H4 (cell line): ENCODE measurements at regions not wholly inside any gene's neighbourhood (a gene's known extent, or its start where the extent isn't known, plus 50 kb on each side); places are given as distances from the start of the nearest gene placed in this dataset.

Experiments
- DNase-seq: peaks from one replicate; pipeline ENCODE4 v3.0.0-alpha.2; 2015; ENCODE audit warnings: low spot score

DNA sequence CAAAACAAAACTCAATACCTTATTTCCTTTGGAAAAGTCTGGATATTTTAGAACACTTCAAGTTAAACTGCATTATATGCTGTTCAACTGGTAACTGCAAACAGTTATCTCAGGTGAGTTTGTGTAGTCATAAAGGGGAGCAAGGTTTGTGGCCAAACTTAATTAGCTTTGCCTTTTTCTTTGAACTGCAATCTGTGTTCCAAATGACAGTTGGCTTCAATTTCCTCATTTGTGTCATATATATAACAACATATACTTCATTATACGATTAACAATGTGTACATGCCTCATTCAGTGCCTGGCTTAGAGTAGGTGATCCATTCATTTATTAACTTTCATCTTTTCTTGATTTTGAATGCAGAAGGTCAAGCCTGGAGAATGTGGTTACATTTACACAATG lies 55.8 kb downstream of the KCNE4 start:
- no peak for DNase-seq

DNA sequence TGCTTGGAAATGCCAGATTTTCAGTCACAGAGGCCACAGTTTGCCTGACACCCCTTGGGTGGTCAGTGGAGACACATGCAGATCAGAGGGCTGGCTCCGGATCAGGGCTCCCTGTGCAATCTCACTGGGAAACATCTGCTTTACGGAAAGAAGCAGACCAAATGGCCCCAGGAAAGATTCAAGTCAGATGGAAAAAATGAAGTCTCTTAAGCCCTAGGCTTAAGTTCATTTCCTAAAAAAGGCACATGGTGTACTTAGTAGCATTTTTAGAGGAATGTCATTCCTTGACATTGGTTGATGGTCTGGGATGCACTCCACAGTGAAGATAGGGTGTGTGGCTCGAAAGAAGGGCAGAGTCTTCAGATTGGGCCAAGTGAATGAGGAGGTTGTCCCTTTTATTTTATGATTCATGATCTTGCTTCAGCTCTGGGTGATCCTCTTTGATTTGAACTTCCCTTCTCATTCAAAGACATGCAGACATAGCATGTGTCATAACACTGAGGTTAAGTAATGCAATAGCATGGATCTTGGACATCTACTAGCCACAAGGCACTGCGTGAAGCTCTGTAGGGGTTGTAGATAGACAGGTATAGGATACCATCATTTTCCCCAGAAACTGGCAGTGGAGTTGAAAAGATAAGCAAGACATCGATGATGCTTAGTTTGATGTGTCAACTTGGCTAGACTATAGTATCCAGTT lies 56.5 kb downstream of the KCNE4 start:
- DNase-seq, result no peak

DNA sequence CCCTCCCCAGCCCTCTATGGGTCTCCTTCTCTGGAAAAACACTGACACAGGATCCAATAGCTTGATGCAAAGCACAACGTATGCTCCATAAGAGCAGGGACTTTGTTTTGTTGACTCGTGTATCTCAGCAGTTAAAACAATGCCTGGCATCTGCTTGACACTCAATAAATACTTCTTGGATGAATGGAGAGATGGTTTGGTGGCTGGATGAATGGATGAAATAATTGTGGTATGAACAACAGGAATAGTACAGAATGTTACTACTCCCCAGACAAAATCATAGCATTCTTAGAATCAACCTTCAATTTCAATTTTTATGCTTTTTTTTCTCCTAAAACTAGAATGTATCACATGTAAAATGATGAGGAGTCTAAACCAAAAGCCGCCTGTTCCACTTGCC lies 57.4 kb downstream of the KCNE4 start:
- DNase-seq, result no peak

DNA sequence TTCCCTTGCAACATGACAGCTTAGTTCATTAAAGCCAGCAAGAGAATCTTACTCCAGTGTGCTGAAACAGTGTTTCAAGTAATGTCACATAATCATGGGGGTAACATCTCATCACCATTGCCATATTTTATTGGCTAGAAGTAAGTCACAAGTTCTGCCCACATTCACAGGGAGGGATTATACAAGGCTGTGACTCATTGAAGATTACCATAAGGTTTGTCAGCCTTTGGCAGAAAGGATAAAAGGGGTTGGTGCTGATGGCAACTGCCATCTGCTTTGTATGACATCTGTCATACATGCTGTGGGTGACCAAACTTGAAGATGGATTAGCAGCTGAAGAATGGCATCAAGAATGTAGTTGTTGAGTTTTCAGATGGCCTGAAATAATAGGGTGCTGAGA lies 61.2 kb downstream of the KCNE4 start:
- DNase-seq, result peak; percentile 15

DNA sequence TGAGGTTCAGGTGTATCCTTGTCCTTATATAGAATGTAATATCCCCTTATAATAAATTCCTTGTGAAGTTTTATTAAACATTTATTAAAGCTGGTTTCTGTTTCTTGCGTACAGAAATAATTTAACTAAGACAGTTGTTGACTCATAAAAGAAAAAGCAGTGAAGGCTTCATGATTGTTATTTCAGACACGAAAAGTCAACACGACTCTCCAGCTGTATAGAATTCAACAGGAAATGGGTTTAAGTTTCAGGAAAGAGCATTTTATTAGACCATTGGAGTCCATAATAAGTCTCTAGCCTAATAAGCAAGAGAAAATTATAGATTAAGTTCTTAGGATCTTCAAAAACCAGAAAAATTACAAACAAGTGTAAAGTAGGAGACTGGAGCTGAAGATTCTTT lies 62.2 kb downstream of the KCNE4 start:
- no peak for DNase-seq

DNA sequence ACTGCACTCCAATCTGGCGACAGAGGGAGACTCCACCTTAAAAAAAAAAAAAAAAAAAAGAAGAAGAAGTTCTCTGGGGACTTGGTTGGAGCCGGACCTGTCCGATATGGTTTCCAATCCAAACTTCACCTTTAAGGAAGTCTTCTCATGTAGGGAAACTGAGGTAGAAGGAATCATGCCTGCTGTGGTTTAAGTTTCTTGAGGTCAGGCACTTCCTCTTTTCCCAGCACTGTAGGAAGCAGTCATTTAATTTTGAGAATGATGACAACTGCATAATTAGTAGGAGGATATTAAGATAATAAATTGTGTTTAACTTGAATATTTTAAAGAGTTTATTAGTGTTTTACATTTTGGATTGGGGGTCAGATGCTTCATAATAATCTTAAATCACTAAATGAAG lies 62.9 kb downstream of the KCNE4 start:
- DNase-seq, result no peak

DNA sequence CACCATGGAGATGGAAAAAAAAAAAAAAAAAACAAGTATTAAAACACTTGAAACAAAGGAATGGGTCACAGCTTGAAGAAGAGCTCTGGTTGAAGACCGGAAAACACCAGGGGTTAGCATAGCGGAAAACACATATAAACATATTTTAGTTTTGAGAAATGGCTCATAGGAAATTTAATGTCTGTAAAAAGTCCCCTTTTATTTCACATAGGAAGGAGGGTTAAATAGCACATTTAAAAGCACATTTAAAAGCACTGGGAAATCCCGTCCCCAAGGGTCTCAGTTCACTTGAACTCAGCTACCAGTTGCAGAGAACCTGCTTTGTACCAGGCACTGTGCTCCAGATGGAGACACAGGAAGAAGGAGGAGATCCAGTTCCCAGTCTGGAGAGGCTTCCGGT lies 65.5 kb downstream of the KCNE4 start:
- DNase-seq, result no peak

DNA sequence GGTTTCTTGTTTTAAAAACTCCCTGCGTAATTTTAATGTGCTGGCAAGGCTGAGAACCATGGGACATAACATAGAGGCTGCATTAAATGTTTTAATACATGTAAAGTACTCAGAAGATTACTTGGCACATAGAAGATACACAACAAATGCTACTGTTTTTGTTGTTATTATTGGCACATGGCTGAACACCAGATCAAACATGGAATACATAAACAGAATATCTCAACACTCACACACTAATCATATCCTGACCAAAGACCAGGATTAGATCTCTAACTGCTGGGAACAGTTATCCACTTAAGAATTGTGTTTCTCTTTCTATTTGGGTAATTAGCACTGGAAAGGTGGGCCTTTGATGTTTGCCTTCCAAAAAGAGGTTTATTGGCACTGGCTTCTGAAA lies 69.3 kb downstream of the KCNE4 start:
- DNase-seq, result no peak

DNA sequence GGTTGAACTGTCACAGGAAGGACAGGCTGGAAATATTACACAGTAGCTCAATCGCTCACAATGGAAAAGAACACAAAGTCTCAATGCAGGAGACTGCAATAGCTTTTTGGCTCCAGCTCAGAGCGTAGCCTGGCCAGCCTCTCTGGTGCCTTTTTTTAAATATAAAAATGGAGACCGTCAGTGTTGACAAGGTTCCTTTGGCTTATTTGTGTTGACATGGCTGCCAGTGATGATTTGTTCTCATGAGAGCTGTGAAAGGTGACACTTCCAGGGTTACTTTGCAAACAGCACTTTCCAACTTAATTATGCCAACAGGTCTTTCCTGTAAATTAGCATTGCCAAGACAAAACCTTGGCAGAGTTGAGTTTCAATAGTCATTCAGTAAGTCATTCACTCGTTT lies 70.8 kb downstream of the KCNE4 start:
- no peak for DNase-seq

DNA sequence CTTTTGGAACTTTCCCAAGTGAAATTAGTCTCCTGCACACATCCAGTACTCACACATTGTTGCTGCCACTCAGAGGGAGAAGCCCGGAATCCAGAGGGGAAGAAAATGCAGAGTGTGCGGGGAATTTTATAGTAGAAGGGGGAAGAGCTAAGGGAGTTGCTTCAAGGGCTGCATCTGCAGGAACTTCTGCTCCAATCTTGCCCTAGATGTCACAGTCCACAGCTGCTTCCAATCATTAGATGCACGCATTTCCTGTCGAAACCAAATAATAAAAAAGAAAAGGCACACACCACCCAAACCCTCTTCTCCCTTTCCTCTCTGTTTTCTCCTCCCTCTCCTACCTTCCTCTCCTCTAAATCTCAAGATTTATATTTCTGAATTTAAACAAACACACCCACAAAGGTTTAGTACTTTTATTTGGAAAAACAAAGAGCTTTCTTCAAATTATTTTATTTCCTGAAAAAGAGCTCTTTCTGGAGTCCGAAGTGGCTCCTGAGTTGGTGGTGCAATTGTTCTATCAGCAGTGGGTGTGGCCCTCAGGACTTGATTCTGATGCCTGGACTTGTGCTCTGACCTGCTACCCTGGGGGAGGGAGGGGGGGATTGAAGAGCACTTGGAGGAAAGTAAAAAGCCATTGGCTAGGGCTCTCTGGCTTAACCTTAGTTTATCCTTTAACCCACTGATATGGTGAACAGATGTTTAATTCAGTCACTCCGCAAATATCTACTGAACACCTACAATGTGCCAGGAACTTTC lies 72.0 kb downstream of the KCNE4 start:
- no peak for DNase-seq

DNA sequence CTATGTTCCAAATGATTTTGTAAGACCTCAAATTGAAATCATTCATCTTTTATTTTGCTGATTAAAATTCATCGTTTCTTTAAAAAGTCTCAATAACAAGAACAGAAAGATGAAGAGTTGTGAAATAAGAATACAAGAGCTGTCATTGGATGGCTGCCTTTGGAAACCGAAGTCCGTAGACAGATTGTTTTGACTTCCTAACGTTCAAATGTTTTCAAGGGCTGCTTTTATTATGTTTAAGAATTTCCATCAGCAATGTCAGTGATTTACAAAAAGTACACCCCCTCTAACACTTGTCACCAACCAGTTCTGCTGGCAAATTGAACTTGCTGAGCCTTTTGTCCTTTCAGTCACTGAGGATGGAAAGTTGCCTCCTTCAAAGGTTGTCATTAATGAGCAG lies 89.6 kb downstream of the KCNE4 start:
- DNase-seq, result no peak

DNA sequence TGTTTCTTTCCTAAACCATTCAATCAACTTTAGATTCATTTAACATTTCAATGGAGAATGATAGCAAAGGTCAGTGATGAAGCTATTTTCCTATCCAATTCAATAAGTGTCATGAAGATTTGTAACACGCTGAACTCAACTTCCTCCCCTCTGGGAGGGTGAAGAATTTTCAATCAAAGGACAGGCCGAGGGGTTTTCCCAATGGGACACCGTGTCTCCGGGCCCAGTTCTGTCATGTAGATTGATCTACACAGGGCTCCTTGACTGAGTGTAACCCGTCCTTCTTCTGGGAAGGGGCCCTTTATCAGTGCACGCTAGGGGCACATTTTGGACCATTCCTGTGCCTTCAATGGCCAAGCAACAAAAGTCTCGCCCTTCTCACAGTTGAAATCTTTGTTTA lies 90.1 kb downstream of the KCNE4 start:
- no peak for DNase-seq

DNA sequence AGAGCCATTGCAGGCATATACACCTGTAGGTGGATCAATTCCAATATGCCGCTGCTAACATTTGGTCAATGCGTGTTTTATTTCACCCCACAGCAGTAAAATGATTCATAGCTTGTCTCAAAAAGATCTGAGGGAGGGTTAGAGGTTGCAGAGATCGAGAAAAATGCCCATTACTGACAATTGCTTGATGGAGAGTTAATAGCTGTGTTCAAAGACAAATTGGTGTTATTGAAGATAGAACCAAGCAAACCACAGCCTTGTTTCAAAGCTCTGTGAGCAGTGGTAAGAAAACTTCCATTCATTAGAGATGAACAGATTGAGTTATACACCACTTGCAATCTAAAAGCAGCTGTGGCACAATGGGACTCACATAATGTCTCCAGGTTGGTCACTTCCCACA lies 95.4 kb downstream of the KCNE4 start:
- no peak for DNase-seq

DNA sequence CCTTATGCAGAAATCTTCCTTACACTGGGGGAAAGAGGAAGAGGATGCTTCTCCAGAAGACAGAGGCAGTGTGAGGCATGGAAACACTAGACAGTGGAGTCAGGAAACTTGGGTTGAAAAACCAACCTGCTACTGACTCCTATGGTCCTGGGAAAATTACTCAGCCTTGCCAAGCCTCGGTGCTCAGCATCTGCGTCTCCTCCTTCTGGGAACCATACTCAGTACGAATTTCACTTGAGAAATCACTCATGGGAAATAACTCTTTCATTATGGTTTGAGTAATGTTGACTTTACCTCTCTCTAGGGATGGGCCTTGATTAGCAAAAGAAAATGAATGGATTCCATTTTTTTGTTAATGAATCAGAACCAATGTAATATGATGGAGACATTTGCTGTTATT lies 96.5 kb downstream of the KCNE4 start:
- no peak for DNase-seq

DNA sequence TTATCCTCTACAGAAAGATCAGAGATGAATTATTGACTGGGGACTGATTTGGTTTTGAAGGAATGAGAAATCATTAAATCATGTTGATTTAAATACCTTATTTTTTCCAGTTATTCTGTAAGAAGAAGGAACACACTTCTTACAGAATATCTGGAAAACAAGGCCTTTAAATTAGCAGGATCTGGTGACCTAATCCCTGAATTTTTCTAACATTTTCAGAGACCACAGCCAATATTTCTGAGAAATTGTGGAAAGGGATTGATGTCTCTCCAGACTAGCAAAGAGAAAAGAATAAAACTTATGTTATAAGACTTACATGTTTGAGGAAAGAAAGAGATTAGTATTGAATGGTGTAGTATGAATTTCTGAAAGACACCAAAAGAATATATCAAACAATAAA lies 104.0 kb downstream of the KCNE4 start:
- no peak for DNase-seq

DNA sequence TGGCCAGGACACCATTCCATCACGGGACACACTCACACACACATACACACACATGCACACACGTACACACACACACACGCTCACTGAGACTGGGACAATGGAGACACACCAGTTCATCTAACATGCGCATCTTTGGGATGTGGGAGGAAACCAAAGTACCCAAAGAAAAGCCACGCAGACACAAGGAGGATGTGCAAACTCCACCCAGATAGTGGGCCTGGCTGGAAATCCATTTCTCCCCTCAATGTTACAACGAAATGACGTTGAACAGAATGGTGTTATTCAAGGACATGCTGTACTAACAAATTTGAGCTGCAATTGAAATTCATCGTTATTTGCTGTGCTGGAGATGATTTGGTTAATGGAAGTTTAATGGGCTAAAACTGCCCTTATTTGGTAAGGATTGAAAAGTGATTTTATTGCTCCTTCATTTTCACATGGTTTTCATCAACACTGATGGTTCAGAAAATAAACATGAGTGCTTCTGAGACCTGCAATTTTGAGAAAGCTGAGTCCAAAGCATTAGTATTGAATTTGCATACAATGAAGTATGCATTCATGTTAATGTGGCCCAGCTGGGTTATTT lies 110.0 kb downstream of the KCNE4 start:
- no peak for DNase-seq

DNA sequence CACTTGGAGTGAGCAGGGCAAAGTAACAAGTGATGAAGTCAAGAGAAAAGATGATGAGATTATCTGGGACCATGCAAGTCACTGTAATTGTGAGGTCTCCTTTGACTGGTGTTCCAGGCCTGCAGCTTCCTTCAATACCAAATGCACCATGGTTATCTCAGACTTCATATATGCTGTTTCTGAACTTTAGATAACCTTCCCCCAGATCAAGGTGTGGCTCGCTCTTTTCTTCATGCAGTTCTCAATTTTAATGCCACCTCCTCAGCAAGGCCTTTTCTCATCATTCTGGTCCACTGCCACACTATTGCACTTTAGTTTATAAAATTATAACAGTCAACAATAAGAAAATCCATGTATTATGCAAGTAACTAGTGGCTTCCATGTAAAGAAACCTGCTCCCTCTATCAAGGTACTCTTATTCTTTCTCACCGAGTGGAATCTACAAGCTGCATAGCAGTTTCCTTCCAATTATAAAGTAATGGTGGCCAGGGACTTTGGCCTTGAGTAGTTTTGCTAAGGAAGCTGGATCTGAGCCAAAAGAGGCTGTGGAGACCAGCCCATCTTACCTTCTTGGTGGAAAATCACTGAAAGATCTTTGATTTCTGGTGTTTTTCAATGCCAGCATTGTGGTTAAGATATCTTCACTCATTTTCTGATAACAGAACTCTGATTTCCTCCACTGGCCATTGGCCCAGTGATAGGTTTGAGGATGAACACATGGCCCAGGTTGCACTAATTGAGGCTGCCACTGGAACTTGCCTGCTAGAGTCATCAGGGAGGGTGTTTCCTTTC lies 113.6 kb downstream of the KCNE4 start:
- no peak for DNase-seq

DNA sequence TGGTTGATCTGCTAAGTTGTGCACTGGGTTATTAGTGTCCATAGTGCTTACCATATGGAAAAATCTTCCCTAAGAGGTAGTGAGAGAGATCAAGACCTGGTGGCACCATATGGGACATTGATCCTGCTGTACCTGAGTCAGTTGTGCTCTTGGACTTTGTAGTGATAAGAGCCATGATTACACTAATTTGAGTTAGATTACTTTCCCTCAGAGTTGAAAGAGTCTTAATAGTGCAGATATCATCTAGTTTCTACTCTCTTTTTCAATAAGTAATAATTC lies 114.2 kb downstream of the KCNE4 start:
- DNase-seq, result no peak

DNA sequence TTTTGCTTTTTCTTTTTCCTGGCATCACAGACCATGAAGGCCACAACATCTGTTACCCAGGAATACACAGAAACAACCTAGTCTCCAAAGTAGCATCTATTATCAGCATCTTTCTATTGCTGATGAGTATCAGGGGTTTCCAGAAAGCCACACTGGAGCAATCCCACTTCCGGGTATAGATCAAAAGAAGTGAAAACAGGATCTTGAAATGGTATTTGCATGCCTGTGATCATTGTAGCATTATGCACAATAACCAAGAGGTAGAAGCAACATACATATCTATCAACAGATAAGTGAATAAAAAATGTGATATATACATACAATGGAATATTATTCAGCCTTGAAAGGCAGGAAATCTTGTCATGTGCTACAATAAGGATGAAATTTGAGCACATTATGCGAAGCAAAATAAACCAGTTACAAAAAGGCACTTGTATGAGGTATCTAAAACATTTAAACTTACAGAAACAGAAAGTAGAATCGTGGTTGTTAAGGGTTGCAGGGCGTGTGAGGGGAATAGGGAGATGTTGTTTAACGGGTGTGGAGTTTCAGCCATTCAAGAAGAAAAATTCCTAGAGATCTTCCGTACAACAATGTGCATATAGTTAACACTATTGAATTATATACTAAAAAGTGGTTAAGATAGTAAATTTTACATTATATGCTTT lies 115.1 kb downstream of the KCNE4 start:
- no peak for DNase-seq

DNA sequence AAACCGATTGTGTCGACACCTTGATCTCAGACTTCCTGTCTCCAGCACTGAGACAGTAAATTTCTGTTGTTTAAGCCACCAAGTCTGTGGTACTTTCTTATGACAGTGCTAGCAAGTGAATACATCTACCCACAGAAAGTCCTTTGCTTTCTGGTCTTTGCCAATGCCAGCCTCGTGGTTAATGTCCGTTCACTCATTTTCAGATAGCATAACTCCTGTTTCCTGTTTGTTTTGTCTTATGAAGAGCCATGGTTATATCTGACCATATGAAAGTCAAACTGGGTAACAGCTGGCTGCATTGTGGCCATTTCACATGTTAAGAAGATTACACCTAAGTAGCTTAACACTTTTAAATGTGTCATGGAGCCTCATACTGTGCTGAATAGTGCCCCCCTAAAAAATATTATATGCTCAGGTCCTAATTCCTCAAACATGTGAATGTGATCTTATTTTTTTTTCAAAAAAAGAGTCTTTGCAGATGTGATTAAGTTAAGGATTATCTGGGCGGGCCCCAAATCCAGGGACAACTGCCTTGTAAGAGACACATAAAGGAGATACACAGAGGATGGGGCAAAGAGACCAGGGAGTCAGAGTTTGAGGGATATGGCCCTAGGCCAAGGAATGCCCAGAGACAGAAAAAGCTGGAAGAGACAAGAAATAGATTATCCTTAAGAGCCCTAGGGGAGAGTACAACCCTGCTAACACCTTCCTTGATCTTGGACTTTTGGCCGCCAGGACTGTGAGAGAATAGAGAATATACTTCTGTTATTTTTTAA lies 118.0 kb downstream of the KCNE4 start:
- no peak for DNase-seq

DNA sequence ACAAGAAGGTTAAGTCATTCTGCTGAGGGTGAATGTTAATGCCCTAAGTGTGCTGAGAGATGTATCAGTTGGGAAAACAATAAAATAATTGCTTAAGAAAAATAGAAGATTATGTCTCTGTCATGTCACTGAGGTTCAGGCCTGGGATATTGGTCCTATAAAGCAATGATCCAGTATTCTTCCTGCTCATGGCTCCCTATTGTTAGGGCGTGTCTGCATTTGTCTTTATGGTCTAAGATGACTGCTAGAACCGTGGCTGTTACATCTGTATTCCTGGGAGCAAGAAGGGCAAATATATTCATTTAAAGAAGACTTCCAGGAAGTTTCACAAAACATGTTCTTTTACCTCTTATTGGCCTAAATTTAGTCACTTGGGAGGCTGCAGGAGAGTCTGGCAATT lies 125.0 kb downstream of the KCNE4 start:
- no peak for DNase-seq

DNA sequence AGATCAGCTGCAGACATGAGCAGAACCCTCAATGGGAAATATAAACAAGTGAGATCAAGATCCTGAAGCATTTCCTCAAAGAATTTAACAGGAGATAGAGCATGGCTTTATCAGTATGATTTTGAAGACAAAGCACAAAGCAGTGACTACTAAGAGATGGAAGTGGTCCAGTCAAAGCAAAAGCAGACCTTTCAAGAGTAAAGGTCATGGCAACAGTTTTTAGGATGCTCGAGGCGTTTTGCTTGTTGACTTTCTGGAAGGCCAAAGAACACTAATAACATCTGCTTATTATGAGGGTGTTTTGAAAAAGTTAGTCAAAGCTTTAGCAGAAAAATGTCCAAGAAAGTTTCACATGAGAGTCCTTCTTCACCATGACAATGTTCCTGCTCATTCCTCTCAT lies 128.5 kb downstream of the KCNE4 start:
- DNase-seq, result no peak
